ENCODE measurements at regions not wholly inside any gene's neighbourhood (a gene's known extent, or its start where the extent isn't known, plus 50 kb on each side); places are given as distances from the start of the nearest gene placed in this dataset.

DNA sequence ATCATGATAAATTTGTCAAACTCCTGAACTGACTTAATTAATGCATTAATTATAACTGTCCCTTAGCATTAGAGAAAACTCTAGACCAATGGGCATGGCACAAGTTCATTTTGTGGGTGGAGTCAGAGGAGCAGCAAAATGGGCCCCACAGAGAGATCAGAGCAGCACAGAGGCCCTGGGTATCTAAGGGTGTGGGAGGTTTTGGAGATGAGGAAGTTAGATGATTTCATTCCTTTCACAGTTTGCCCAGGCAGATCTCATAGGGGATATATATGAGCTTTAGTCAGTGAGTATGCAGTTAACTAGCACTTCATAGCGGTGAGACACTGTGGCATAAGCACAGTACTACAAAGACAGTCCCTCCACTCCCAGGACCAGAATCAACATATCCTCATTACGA is 117.3 kb downstream of the MAB21L3 start:
- no peak for ATAC-seq

DNA sequence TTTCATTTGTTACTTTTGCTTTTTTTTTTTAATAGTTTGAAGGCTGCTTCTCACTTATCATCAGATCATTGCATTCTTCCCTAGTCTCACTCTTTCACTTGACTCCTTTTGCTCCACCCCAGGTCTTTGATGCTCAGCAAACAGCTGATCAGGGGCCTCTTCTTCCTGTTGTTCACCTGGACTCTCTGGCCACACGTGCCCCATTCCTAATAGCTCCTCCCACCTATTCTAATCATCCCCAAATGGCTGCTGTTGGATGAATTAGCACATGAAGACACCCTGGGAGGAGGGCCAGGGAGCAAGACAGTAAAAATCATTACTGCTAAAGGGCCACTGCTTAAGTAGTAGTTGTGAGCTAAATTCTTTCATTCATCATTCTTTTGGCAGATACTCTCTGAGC is 119.5 kb downstream of the MAB21L3 start:
- in situ Hi-C loops (cut with MboI; ENCODE audit: low sequenced_read_pairs in 4 of 4) (no loop called here), intact Hi-C loops (cut with DNase I; ENCODE audit: low total_unique reads) (no loop called here)
- H3K9me3 ChIP-seq, result no peaks in the 10 kb centered on the region
- no peak for TF ChIP-seq POLR2A (IDR thresholded peaks at IDR 0.05)
- TF ChIP-seq, protein P1, sequence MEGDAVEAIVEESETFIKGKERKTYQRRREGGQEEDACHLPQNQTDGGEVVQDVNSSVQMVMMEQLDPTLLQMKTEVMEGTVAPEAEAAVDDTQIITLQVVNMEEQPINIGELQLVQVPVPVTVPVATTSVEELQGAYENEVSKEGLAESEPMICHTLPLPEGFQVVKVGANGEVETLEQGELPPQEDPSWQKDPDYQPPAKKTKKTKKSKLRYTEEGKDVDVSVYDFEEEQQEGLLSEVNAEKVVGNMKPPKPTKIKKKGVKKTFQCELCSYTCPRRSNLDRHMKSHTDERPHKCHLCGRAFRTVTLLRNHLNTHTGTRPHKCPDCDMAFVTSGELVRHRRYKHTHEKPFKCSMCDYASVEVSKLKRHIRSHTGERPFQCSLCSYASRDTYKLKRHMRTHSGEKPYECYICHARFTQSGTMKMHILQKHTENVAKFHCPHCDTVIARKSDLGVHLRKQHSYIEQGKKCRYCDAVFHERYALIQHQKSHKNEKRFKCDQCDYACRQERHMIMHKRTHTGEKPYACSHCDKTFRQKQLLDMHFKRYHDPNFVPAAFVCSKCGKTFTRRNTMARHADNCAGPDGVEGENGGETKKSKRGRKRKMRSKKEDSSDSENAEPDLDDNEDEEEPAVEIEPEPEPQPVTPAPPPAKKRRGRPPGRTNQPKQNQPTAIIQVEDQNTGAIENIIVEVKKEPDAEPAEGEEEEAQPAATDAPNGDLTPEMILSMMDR (IDR thresholded peaks at IDR 0.05 in 4 of 5, conservative IDR thresholded peaks at IDR 0.05 in 1 of 5), result no peak
- no peaks in the 10 kb centered on the region for H3K27me3 ChIP-seq
- ATAC-seq (no peak), DNase-seq (no peak)
- no peak overlapping the region for H3K27ac ChIP-seq
- no peak overlapping the region for H3K4me3 ChIP-seq
- H3K4me1 ChIP-seq, result no peaks in the 10 kb centered on the region
- H3K36me3 ChIP-seq, result no peaks in the 10 kb centered on the region

More for the DNA sequence above, 117.3 kb downstream of the MAB21L3 start:
- Histone ChIP-seq H3K4me3 (no peak overlapping the region), H3K4me1 (no peaks in the 10 kb centered on the region), H3K27ac (no peak overlapping the region), H3K36me3 (no peaks in the 10 kb centered on the region), H3K9me3 (no peaks in the 10 kb centered on the region), H3K27me3 (no peaks in the 10 kb centered on the region)
- TF ChIP-seq, protein P1 (IDR thresholded peaks at IDR 0.05 in 4 of 5, conservative IDR thresholded peaks at IDR 0.05 in 1 of 5), result no peak
- TF ChIP-seq POLR2A (IDR thresholded peaks at IDR 0.05), result no peak
- in situ Hi-C loops (cut with MboI; ENCODE audit: low sequenced_read_pairs in 4 of 4) (no loop called here), intact Hi-C loops (cut with DNase I; ENCODE audit: low total_unique reads) (no loop called here)
- no peak for DNase-seq

DNA sequence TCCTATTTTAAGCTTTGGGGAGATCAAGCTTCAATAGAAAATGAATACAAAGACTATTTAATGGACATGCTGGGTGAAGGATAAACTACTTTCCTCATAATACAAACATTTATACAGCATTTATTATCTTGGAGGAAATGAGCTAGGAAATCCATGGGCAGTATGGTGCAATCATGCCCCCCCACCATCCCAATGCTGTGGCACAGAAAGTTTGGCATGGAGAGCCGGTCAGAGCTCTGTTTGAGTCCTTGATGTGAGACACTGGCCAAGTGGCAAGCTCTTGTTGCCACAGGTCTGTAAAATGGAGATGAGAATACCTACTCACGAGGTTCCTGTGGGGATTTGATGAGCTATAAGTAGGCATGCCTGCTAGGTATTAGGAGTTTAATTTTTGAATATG is 120.6 kb downstream of the MAB21L3 start:
- Histone ChIP-seq H3K4me1 (no peaks in the 10 kb centered on the region), H3K9me3 (no peaks in the 10 kb centered on the region), H3K4me3 (no peak overlapping the region), H3K27ac (no peak overlapping the region), H3K36me3 (no peaks in the 10 kb centered on the region), H3K27me3 (no peaks in the 10 kb centered on the region)
- no peak for ATAC-seq
- TF ChIP-seq POLR2A (IDR thresholded peaks at IDR 0.05), result no peak
- TF ChIP-seq, protein P1 (IDR thresholded peaks at IDR 0.05 in 4 of 5, conservative IDR thresholded peaks at IDR 0.05 in 1 of 5), result no peak
- in situ Hi-C loops (cut with MboI; ENCODE audit: low sequenced_read_pairs in 4 of 4) (no loop called here), intact Hi-C loops (cut with DNase I; ENCODE audit: low total_unique reads) (no loop called here)
- DNase-seq, result no peak

DNA sequence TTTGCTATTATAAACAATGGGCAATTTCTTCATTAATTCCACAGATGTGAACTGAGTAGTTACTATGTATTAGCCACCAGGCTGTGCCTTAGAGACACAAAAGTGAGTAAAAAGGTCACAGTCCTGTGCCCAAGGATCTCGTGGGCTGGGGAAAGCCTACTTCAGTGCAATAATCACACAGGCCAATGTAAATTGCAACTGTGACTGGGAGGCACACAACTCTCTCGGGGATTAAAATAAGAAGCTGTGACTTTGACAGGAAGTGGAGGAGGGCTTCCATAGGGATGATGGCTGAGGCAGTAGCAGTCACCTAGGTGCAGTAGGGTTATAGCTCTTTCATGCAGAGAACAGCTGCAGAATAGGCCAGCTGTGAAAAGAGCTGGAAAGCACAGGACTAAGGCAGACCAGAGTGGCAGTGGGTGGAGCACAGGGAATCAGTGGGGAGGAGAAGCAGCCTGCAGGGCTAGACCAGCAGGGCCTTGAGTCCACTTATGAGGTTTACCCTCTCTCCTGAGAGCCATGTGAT is 121.9 kb downstream of the MAB21L3 start:
- in situ Hi-C loops (cut with MboI; ENCODE audit: low sequenced_read_pairs in 4 of 4), result no loop called here
- no peaks in the 10 kb centered on the region for H3K36me3 ChIP-seq
- DNase-seq, result no peak
- no peak overlapping the region for H3K27ac ChIP-seq
- H3K4me1 ChIP-seq, result no peaks in the 10 kb centered on the region
- H3K4me3 ChIP-seq, result no peak overlapping the region
- intact Hi-C loops (cut with DNase I; ENCODE audit: low total_unique reads), result no loop called here
- no peak for ATAC-seq
- no peaks in the 10 kb centered on the region for H3K27me3 ChIP-seq
- TF ChIP-seq, protein P1 (IDR thresholded peaks at IDR 0.05 in 4 of 5, conservative IDR thresholded peaks at IDR 0.05 in 1 of 5), result no peak
- no peak for TF ChIP-seq POLR2A (IDR thresholded peaks at IDR 0.05)
- H3K9me3 ChIP-seq, result no peaks in the 10 kb centered on the region

DNA sequence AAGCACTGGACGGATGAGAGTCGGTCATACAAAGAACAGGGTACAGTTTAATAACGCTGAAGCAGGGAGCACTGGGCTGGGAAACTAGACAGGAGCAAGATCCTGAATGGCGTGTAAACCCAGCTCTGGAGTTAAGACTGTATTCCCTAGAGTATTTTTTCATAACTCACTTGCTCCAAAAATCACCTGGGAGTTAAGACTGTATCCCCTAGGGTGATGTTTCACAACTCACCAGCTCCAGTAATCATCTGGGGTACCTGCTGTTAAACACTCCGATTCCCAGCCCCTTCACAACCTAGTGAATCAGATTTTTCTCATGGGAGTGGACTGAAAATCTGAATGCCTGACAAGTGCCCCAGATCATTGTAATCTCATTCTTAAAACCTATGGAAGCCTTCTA is 123.2 kb downstream of the MAB21L3 start:
- DNase-seq, result no peak
- no peaks in the 10 kb centered on the region for H3K9me3 ChIP-seq
- intact Hi-C loops (cut with DNase I; ENCODE audit: low total_unique reads), result no loop called here
- H3K27ac ChIP-seq, result no peak overlapping the region
- no peak for ATAC-seq
- no peaks in the 10 kb centered on the region for H3K36me3 ChIP-seq
- in situ Hi-C loops (cut with MboI; ENCODE audit: low sequenced_read_pairs in 4 of 4), result no loop called here
- no peak overlapping the region for H3K4me3 ChIP-seq
- H3K4me1 ChIP-seq, result no peaks in the 10 kb centered on the region
- H3K27me3 ChIP-seq, result no peaks in the 10 kb centered on the region
- TF ChIP-seq POLR2A (IDR thresholded peaks at IDR 0.05), result no peak
- TF ChIP-seq, protein P1 (IDR thresholded peaks at IDR 0.05 in 4 of 5, conservative IDR thresholded peaks at IDR 0.05 in 1 of 5), result no peak
